ENCODE measurements at regions not wholly inside any gene's neighbourhood (a gene's known extent, or its start where the extent isn't known, plus 50 kb on each side); places are given as distances from the start of the nearest gene placed in this dataset.

DNA sequence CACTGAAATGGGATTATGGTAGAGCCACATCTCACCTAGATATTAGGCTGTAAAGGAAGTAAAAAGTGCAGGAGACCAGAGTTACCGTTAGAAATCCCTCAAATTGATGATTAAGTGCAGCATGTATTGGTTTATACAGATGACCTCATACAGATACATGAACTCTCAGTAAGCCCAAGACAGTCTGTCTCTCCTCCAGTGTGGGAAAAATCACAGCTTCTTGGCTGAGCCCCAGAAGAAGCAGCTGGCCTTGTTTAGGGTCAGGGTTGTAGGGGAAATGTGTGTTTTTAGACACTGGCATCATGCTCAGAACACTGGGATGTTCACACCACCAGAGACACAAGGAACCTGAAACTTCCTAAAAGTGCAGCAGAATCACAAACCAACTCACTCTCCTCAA, 135.9 kb downstream of the KATNIP start:
- ATAC-seq (ENCODE audit: low FRiP score) (no peak), DNase-seq (no peak)
- Histone ChIP-seq H3K27me3 (ENCODE audit: control insufficient read depth in 1 of 2, insufficient read depth in 2 of 2, low read length in 1 of 2) (no peaks in the 10 kb centered on the region), H3K4me3 (ENCODE audit: low read length in 2 of 2) (no peak overlapping the region), H3K36me3 (ENCODE audit: control insufficient read depth in 1 of 2, insufficient read depth in 2 of 2, low read length in 1 of 2) (peaks cover 0 to 3% of the 10 kb centered on the region in 2 donors), H3K9me3 (ENCODE audit: control insufficient read depth, low read length) (no peaks in the 10 kb centered on the region), H3K4me1 (ENCODE audit: control insufficient read depth in 1 of 2, insufficient read depth in 2 of 2, low read length in 2 of 2) (no peaks in the 10 kb centered on the region), H3K27ac (ENCODE audit: low read depth in 1 of 2, low read length in 2 of 2) (peak overlapping the region in 1 of 2 donors; percentile 19)
- WGBS, 2 donors: 70 to 71% methylated on average over 1 of the region's 1 CpG
- intact Hi-C loops (cut with DNase I): no loop called here

DNA sequence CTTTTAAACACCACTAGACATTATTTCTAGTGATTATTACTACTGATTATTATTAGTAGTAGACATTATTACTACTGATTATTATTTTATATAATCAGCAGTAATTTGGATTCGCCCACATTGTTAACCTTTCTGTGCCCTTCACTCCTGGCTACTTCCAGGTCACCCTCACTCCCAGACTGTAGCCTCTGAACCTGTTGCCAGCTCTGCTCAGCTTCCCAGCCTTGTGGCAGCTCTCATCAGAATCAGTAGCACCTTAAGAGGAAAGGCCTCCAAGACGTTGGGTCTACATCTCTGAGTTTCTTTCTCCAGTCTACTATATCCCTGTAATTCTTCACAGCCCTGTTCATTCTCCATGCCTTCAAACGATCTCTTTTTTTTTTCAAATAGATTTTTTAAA, 137.0 kb downstream of the KATNIP start:
- Histone ChIP-seq H3K36me3 (ENCODE audit: control insufficient read depth in 1 of 2, insufficient read depth in 2 of 2, low read length in 1 of 2) (peaks cover 0 to 1% of the 10 kb centered on the region in 2 donors), H3K27me3 (ENCODE audit: control insufficient read depth in 1 of 2, insufficient read depth in 2 of 2, low read length in 1 of 2) (no peaks in the 10 kb centered on the region), H3K4me1 (ENCODE audit: control insufficient read depth in 1 of 2, insufficient read depth in 2 of 2, low read length in 2 of 2) (no peaks in the 10 kb centered on the region), H3K4me3 (ENCODE audit: low read length in 2 of 2) (no peak overlapping the region), H3K27ac (ENCODE audit: low read depth in 1 of 2, low read length in 2 of 2) (no peak overlapping the region), H3K9me3 (ENCODE audit: control insufficient read depth, low read length) (no peaks in the 10 kb centered on the region)
- intact Hi-C loops (cut with DNase I): no loop called here
- ATAC-seq (ENCODE audit: low FRiP score): no peak
- 61 to 63% methylated on average over 3 of the region's 3 CpGs for WGBS, 2 donors
- no peak for DNase-seq

DNA sequence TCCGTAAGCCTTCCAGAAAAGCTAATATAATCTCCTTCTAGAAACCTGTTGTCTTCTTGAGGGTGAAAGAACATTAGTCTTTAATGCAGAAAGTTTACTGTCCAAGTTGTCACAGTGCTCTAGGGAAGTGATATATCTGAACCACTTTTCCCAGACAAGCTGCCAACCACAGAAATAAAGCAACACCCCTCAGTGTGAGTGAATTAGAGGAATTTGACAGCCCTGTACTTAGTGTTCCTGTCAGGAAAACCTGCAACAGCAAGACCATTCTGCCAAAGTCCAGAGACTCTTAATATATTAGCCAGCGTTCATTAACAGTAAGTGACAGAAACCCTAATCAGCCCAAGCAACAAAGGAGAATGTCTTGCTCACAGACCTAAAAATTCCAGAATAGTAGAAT, 137.7 kb downstream of the KATNIP start:
- intact Hi-C loops (cut with DNase I): no loop called here
- no peak overlapping the region for H3K4me3 ChIP-seq (ENCODE audit: low read length in 2 of 2)
- ATAC-seq (ENCODE audit: low FRiP score) (no peak), DNase-seq (no peak)
- no peaks in the 10 kb centered on the region for H3K9me3 ChIP-seq (ENCODE audit: control insufficient read depth, low read length)
- no peak overlapping the region for H3K27ac ChIP-seq (ENCODE audit: low read depth in 1 of 2, low read length in 2 of 2)
- WGBS, 2 donors: 73 to 77% methylated on average over 2 of the region's 2 CpGs
- H3K36me3 ChIP-seq (ENCODE audit: control insufficient read depth in 1 of 2, insufficient read depth in 2 of 2, low read length in 1 of 2): peaks cover 0 to 1% of the 10 kb centered on the region in 2 donors
- H3K27me3 ChIP-seq (ENCODE audit: control insufficient read depth in 1 of 2, insufficient read depth in 2 of 2, low read length in 1 of 2): no peaks in the 10 kb centered on the region
- no peaks in the 10 kb centered on the region for H3K4me1 ChIP-seq (ENCODE audit: control insufficient read depth in 1 of 2, insufficient read depth in 2 of 2, low read length in 2 of 2)

DNA sequence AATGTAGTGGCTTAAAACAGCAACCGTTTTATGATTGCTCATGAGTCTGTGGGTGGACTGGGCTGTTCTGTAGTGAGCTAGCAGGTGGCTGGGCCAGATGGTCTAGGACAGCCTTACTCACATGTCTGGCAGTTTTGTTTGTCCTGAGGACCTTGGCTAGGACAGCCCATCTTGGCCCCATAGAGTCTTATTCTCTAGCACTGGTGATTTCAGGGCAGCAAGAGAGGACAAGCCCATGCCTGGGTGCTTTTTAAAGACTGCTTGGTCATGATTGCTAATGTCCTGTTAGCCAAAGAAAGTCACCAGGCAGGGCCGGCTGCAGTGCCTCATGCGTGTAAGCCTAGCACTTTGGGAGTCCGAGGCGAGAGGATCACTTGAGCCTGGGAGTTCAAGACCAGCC, 139.8 kb downstream of the KATNIP start:
- no peaks in the 10 kb centered on the region for H3K27me3 ChIP-seq (ENCODE audit: control insufficient read depth in 1 of 2, insufficient read depth in 2 of 2, low read length in 1 of 2)
- H3K9me3 ChIP-seq (ENCODE audit: control insufficient read depth, low read length): no peaks in the 10 kb centered on the region
- no peaks in the 10 kb centered on the region for H3K4me1 ChIP-seq (ENCODE audit: control insufficient read depth in 1 of 2, insufficient read depth in 2 of 2, low read length in 2 of 2)
- intact Hi-C loops (cut with DNase I): loop anchor here in 1 of 2 donors (5.0 kb wide), 1 partner anchor 383 kb away; no protein-coding TSS in a partner anchor
- no peak for ATAC-seq (ENCODE audit: low FRiP score)
- no peak overlapping the region for H3K27ac ChIP-seq (ENCODE audit: low read depth in 1 of 2, low read length in 2 of 2)
- H3K4me3 ChIP-seq (ENCODE audit: low read length in 2 of 2): no peak overlapping the region
- H3K36me3 ChIP-seq (ENCODE audit: control insufficient read depth in 1 of 2, insufficient read depth in 2 of 2, low read length in 1 of 2): peaks cover 0 to 1% of the 10 kb centered on the region in 2 donors
- WGBS, 2 donors: 79 to 83% methylated on average over 5 of the region's 5 CpGs
- no peak for DNase-seq

DNA sequence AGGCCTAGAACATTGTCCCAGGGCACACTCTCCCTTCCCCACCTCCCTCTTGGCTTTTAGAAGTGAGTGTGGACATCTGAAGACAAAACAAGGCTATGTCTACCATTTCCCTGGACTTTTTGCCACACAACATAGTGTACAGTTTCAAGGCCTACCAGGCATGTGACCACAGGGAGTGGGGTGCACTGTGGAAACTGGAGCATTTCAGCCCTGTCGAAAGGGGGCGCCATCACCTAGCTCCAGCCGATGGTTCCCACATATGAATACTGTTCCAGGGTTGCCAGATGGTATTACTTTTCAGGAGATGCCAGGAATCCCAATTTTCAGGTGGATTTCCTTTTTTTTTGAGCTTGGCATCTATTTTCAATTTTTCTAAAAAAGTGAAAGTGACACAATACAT, 140.7 kb downstream of the KATNIP start:
- Histone ChIP-seq H3K4me1 (ENCODE audit: control insufficient read depth in 1 of 2, insufficient read depth in 2 of 2, low read length in 2 of 2) (no peaks in the 10 kb centered on the region), H3K4me3 (ENCODE audit: low read length in 2 of 2) (no peak overlapping the region), H3K27me3 (ENCODE audit: control insufficient read depth in 1 of 2, insufficient read depth in 2 of 2, low read length in 1 of 2) (no peaks in the 10 kb centered on the region), H3K27ac (ENCODE audit: low read depth in 1 of 2, low read length in 2 of 2) (no peak overlapping the region), H3K9me3 (ENCODE audit: control insufficient read depth, low read length) (no peaks in the 10 kb centered on the region), H3K36me3 (ENCODE audit: control insufficient read depth in 1 of 2, insufficient read depth in 2 of 2, low read length in 1 of 2) (peaks cover 0 to 1% of the 10 kb centered on the region in 2 donors)
- intact Hi-C loops (cut with DNase I): loop anchor here in 1 of 2 donors (5.0 kb wide), 1 partner anchor 382 kb away; no protein-coding TSS in a partner anchor
- DNase-seq: peak in 1 of 2 donors; percentile 79
- 43 to 56% methylated on average over 3 of the region's 3 CpGs for WGBS, 2 donors
- no peak for ATAC-seq (ENCODE audit: low FRiP score)

DNA sequence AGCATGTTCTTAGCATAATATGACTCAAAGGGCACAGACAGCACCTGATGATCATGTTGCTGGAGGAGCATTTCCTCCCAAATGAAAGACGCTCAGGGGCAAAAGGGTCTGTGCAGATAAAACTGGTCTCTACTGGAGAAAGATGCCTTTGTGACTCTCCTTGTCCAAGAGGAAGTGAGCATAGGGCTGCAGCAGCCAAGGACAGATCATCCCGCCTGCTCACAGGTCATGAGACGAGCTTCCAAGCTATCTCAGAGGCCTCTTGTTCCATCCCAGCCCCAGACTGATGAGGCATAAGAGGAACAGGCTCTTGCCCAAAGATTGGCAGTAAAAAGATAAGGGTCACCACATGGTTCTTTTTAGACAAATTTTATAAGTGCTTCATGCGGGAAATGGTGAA, 141.8 kb downstream of the KATNIP start:
- 93 to 96% methylated on average over 4 of the region's 4 CpGs for WGBS, 2 donors
- no peak for ATAC-seq (ENCODE audit: low FRiP score)
- intact Hi-C loops (cut with DNase I): loop anchor here in 1 of 2 donors (5.0 kb wide), 1 partner anchor 381 kb away; no protein-coding TSS in a partner anchor
- H3K4me1 ChIP-seq (ENCODE audit: control insufficient read depth in 1 of 2, insufficient read depth in 2 of 2, low read length in 2 of 2): no peaks in the 10 kb centered on the region
- no peak overlapping the region for H3K27ac ChIP-seq (ENCODE audit: low read depth in 1 of 2, low read length in 2 of 2)
- no peaks in the 10 kb centered on the region for H3K27me3 ChIP-seq (ENCODE audit: control insufficient read depth in 1 of 2, insufficient read depth in 2 of 2, low read length in 1 of 2)
- peaks cover 0 to 1% of the 10 kb centered on the region in 2 donors for H3K36me3 ChIP-seq (ENCODE audit: control insufficient read depth in 1 of 2, insufficient read depth in 2 of 2, low read length in 1 of 2)
- DNase-seq: no peak
- H3K9me3 ChIP-seq (ENCODE audit: control insufficient read depth, low read length): no peaks in the 10 kb centered on the region
- no peak overlapping the region for H3K4me3 ChIP-seq (ENCODE audit: low read length in 2 of 2)

DNA sequence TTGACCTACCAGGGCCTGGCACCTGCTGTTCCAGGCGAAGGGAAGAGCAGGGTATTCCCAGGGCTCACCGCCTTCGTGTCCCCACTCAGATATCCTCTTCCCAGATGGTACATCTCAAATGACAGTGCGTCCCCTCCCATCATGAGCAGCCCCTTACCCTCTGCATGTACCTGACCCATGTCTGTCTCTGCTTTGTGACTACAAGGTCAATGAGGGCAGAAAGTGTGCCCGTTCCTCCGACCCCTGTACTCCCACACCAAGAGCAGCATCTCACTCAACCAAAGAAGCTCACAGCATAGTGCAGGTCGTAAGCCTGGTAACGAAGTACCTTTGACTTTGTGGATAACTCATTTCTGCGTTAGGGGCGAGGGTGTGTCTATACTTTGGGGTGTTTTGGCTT, 142.6 kb downstream of the KATNIP start:
- H3K9me3 ChIP-seq (ENCODE audit: control insufficient read depth, low read length): no peaks in the 10 kb centered on the region
- no peak for ATAC-seq (ENCODE audit: low FRiP score)
- 94 to 97% methylated on average over 10 of the region's 10 CpGs for WGBS, 2 donors
- H3K27me3 ChIP-seq (ENCODE audit: control insufficient read depth in 1 of 2, insufficient read depth in 2 of 2, low read length in 1 of 2): no peaks in the 10 kb centered on the region
- DNase-seq: no peak
- no peaks in the 10 kb centered on the region for H3K36me3 ChIP-seq (ENCODE audit: control insufficient read depth in 1 of 2, insufficient read depth in 2 of 2, low read length in 1 of 2)
- H3K27ac ChIP-seq (ENCODE audit: low read depth in 1 of 2, low read length in 2 of 2): no peak overlapping the region
- H3K4me3 ChIP-seq (ENCODE audit: low read length in 2 of 2): no peak overlapping the region
- intact Hi-C loops (cut with DNase I): loop anchor here in 1 of 2 donors (5.0 kb wide), 1 partner anchor 380 kb away; no protein-coding TSS in a partner anchor
- no peaks in the 10 kb centered on the region for H3K4me1 ChIP-seq (ENCODE audit: control insufficient read depth in 1 of 2, insufficient read depth in 2 of 2, low read length in 2 of 2)

DNA sequence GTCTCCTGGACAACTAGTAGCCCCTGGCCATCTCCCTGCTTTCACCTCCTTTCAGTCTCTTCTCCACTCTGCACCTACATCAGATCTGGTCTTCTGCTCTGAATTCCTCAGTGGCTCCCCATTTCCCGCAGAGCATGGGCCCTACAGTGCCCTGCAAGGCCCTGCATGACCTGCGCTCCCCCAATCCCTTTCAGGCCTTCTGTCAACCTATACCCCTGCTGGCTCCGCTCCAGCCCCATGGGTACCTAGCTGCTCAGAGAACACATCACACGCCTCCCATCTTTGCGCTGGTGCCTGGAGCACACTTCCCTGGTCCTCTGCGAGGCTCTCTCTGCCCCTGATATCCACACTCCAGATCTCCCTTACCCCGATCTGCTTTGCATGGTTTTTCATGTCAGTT, 145.2 kb downstream of the KATNIP start:
- Histone ChIP-seq H3K27me3 (ENCODE audit: control insufficient read depth in 1 of 2, insufficient read depth in 2 of 2, low read length in 1 of 2) (no peaks in the 10 kb centered on the region), H3K9me3 (ENCODE audit: control insufficient read depth, low read length) (no peaks in the 10 kb centered on the region), H3K27ac (ENCODE audit: low read depth in 1 of 2, low read length in 2 of 2) (no peak overlapping the region), H3K4me3 (ENCODE audit: low read length in 2 of 2) (no peak overlapping the region), H3K4me1 (ENCODE audit: control insufficient read depth in 1 of 2, insufficient read depth in 2 of 2, low read length in 2 of 2) (no peaks in the 10 kb centered on the region), H3K36me3 (ENCODE audit: control insufficient read depth in 1 of 2, insufficient read depth in 2 of 2, low read length in 1 of 2) (no peaks in the 10 kb centered on the region)
- no peak for ATAC-seq (ENCODE audit: low FRiP score)
- DNase-seq: no peak
- 94 to 96% methylated on average over 7 of the region's 7 CpGs for WGBS, 2 donors
- intact Hi-C loops (cut with DNase I): no loop called here

DNA sequence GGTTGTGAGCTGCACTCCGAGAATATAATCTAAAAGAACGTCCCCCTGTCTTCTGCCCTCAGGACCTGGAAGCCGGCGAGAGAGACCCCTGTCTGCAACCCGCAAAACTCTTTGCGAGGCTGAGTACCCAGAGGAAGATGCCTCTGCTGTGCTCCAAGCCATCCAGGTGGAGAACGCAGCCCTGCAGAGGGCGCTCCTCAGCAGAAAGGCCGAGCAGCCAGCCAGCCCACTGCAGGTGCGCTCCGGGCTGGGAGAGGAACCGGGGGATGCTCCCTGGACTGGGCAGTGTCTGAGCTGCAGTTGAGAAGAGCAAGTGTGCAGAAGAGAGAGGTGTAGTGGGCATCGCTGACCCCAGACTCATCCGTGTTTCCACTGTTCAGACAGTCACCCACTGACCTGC, 148.3 kb downstream of the KATNIP start:
- ATAC-seq (ENCODE audit: low FRiP score) (no peak), DNase-seq (peak in 1 of 2 donors; percentile 23)
- no peaks in the 10 kb centered on the region for H3K9me3 ChIP-seq (ENCODE audit: control insufficient read depth, low read length)
- intact Hi-C loops (cut with DNase I): no loop called here
- WGBS, 2 donors: 71 to 73% methylated on average over 14 of the region's 14 CpGs
- H3K36me3 ChIP-seq (ENCODE audit: control insufficient read depth in 1 of 2, insufficient read depth in 2 of 2, low read length in 1 of 2): no peaks in the 10 kb centered on the region
- H3K27me3 ChIP-seq (ENCODE audit: control insufficient read depth in 1 of 2, insufficient read depth in 2 of 2, low read length in 1 of 2): no peaks in the 10 kb centered on the region
- H3K4me3 ChIP-seq (ENCODE audit: low read length in 2 of 2): no peak overlapping the region
- no peak overlapping the region for H3K27ac ChIP-seq (ENCODE audit: low read depth in 1 of 2, low read length in 2 of 2)
- no peaks in the 10 kb centered on the region for H3K4me1 ChIP-seq (ENCODE audit: control insufficient read depth in 1 of 2, insufficient read depth in 2 of 2, low read length in 2 of 2)

Data from aorta (tissue), 5 donors.